HuH-7.5 (cell line): ENCODE measurements at regions not wholly inside any gene's neighbourhood (a gene's known extent, or its start where the extent isn't known, plus 50 kb on each side); places are given as distances from the start of the nearest gene placed in this dataset.
"Not testable (repeated sequence)": the region's sequence is repeated elsewhere in the genome, so short reads cannot be mapped to it uniquely, and the experiment has no call there.

Experiments used
- DNase-seq: peaks from one replicate; pipeline ENCODE4 v3.0.0; 2011; ENCODE audit warnings: low spot score

DNA sequence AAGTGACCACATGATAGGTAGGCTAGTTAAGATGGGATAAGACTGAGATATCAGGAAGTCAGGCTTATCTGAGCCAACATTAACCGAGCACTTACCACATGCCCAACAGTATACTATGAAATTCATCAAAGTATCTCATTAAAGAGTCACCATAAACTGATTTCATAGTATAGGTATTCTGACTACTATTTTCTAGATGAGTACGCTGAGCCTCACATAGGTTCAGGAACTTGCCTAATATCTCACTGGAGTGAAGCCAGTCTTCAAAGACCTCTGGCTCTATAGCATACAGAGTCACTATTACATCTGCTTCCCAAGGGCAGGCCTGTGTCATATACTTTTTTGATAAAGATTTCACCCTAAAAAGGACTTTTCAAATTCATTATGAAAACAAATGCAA, 115.6 kb upstream of the NGF start:
- DNase-seq: no peak

DNA sequence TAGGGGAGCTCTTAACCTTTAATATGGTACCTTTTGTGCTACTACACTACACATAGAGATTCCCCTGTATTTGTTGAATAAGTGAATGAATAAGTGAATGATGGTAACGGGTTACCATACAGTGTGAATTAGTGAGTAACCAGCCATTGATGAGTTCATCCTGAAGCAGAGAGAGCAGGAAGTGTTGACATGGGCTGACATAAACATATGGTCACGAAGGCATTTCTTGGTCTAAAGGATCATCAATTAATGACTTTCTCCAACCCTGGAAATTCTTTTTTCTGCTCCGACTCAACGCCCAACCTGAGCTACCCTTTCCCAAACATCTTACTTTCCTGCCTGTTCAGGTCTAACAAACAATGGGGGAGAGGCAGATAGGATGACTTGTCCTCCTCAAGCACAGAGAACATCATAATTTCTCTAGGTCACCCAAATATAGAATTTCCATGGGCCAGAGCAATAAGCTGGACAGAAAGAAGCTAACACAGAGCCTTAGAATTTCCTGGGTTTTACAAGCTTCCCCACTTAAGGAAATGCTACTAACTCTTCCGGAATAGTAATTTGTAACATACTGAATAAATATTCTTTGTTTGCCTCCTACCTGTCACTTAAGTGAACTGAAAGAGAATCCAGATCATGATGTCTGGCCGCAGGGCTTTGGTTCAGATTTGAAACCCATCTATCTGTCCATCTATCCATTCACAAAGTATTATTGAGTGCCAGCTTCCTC, 114.7 kb upstream of the NGF start:
- no peak for DNase-seq

DNA sequence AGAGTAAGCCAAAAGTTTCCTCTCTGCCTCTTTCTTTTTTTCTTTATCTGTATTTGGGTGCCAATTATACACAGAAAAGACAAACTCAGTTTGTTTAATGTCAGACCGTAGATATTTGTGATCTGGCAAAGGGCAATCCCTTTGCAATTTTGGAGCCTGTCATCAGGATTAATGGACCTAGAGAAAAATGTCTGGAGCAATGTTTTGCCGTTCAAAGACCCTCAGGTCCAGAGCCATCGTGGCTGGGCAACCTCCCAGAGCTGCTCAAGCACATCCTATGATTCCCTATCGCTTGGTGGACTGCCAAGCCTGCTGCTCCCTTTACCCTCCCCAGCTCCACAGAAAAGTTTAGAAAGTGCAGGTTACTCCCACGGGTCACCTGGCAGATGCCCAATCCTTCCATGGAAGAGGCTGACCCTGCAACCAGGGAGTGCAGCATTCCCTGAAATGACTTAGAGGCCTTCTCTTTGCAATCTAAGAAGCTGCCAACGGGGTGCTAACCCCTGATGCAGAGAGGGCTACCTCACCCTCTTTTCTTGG, 112.5 kb upstream of the NGF start:
- DNase-seq: no peak

DNA sequence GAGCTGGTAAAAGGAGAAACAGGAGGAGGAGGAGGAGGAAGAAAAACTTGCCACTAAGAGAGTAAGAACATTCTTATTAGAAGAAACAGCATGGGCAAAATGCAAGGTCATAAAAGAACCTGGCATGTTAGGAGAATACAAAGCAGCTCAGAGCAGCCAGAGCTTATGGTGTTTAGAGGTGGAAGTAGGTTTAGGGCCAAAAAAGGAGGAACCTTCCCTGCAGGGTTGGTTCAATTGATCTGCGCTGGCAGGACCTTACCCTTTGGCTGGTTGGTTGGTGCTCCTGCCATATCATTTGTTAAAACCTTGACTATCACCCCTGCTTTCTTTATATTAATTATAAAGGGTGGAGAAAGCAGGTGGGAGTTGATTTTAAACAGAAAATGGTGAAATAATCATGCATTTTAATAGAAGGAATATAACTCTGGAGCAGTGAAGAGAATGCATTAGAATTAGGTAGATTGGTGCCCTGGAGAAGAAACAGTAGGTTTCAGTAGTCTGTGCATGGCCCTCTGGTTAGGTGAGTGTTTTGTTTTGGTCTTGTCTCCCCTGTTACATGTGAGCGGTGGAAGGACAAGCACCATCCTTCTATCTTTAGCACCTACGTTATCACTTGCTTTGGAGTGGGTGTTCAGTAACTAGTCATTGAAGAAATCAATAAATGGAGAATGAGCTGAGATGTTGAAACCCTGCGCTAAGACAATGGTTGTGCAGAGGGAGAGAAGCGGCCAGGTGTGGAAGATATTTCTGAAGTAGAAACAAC, 110.4 kb upstream of the NGF start:
- DNase-seq: no peak

DNA sequence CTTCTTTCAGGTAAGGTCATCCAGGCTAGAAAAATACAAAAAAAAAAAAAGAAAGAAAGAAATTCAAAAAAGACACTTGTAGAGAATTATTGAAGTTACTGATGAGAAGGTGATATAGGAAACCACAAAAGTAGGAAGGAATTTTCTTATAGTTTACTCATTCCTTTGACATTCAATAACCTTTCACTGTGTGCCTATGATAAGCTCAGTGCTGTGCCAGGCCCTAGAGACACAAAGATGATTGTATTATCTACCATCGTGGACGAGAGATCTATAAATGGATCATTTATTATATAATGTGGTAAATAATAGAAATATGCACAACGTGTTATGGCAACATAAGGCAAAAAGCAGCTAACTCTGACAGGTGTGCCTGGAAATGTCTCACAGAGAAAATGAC, 109.6 kb upstream of the NGF start:
- no peak for DNase-seq

DNA sequence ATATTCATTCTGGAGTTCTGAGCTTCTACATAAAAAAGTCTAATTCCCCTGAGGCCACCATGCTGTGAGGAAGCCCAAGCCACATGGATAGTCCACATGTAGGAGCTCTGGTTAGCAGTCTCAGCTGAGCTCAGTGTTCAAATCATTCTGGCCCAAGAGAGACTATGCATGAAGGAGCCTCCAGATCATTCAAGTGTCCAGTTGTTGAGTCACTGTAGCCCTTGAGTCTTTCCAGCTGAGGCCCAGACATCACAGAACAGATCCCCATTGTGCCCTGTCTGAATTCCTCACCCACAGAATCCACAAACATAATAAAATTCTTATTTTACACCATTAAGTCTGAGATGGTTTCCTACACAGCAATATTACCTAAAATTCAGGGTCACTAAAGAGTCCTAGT, 107.0 kb upstream of the NGF start:
- DNase-seq: no peak

DNA sequence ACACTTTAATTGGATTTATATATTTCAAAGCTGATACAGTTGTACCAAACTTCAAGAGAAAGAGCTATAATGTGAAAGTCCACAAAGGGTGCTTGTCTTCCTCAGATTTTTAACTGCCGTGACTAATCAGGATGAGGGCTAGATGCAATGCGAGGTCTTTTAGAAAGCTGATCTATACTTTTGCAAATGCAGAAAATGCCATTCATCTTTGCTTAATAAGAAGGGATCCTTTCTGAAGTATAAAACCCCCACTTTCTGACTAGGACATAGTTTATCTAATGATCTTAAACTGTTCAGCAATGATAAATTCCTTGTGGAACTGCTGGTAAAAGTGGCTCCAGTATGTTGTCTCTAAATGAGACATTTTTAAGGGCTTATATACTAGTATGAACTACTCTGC, 102.7 kb upstream of the NGF start:
- DNase-seq: no peak

DNA sequence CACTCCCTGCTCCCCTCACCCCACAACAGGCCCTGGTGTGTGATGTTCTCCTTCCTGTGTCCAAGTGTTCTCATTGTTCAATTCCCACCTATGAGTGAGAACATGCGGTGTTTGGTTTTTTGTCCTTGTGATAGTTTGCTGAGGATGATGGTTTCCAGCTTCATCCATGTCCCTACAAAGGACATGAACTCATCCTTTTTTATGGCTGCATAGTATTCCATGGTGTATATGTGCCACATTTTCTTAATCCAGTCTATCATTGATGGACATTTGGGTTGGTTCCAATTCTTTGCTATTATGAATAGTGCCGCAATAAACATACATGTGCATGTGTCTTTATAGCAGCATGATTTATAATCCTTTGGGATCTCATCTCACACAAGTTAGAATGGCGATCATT, 101.5 kb upstream of the NGF start:
- DNase-seq: not testable (repeated sequence)

DNA sequence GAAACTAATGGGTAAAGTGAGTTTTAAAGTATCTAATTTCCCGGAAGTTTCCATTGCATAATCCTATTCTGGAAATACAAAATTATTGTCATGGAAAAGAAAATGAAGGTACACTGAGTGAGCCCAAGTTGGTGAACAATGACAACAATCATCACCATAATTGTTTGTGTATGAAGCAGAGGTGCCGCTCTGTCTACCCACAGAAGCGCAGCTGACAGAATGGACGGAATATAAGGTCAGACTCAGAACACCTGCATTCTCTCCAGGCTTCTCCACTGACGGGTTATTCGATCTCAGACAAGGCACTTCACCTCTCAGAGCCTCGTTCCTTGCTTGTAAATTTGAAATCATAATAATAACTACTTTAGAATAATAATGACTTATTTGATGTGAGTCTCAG, 99.1 kb upstream of the NGF start:
- no peak for DNase-seq

DNA sequence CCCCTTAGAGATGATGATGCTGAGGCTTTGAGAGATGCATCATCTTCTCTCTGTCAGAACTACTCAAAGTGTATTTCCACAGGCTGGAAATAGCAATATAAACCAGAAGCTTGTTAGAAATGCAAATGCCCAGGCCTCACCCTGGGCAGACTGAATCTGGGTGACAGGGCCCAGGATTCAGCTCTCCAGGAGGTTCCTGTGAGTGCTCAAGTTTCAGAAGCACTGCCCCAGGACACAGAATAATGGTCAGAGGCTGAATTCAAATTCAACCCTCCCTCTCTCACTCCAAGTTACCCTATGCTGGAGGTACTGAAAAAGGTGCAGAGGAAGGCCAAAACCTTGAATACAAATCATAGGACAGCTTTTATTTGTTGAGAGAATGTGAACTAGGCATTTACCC, 98.5 kb upstream of the NGF start:
- DNase-seq: no peak

DNA sequence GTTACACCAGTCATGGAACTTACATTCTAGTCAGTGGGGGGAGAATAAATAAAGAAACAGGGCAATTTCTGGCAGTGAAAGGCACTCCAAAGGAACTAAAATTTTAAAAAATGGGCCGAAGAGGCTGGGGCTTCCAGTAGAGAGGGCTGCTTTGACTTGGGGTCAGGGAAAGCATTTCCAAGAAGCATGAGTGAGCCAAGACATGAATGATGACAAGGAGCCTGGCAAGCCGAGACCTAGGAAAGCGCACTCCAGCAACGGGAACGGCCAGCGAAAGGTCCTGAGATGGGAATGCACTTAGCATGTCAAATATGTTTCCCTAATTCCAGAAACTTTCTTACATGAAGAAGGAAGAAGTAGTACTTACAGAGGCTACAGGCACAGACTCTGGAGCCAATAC, 95.4 kb upstream of the NGF start:
- DNase-seq: no peak

DNA sequence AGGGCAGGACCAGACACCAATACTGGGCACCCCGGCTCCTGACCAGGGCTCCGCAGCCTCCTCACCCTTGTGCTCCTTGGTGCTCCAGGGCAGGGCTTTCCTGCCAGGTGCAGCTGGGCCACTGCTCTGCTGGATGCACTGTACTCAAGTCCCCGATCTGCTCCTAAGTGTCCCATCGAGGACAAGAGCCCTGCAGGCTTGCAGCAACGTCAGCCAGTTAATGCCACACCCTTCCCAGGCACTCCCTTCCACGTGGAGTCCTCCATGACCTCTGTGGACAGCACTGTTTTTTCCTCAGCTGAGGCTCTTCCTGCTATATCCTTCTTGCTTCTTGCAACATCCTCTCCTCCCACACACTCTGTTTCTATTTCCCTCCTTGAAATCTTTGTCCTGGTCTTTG, 94.0 kb upstream of the NGF start:
- DNase-seq: no peak

DNA sequence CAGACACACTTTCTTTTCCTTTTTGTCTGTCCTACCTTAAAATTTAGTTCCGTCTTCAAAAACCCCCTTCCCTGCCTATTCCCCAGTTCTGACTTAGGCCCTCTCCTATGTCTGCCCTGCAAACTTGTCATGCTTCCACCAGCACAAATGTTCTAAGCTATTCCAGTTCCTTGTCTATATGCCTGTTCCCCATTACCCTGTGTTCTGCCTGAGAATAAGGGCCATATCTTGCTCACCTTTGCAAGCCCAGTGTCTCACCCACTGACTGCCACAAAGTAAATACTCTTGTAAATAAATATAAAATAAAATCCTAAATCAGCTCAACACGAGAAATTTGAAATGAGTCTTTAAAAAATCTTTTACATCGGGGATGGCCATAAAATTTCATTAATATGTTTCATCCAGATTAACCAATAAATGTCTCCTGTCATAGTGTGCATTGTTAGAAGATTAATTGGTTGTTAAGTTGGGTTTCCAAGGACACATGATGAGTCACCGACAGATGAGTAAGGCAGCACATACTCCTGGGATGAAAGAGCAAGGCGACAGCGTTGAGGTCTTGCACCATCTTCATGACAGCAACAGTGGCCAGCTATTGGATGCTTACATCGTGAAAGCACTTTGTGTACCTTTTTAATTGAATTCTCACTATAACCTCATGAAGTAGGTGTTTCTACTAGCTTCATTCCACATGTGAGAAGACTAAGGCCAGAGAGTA, 92.6 kb upstream of the NGF start:
- no peak for DNase-seq

DNA sequence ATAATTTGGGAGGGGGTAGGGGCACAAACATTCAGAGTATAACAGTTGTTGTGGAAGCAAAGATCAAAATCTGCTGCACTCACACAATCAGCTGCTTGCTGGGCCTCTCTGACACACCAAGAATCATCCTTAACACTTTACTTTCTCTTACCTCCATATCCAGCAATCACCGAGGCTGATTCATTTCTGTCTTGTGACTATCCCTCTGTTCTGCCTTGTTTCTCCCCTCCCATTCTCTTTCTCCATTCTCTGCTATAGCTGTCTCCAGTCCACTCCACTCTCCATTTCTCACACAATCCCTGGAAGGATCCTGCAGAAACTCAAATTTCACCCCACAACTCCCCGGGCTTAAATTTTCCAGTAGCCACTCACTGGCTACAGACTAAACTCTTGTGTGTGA, 91.8 kb upstream of the NGF start:
- no peak for DNase-seq

DNA sequence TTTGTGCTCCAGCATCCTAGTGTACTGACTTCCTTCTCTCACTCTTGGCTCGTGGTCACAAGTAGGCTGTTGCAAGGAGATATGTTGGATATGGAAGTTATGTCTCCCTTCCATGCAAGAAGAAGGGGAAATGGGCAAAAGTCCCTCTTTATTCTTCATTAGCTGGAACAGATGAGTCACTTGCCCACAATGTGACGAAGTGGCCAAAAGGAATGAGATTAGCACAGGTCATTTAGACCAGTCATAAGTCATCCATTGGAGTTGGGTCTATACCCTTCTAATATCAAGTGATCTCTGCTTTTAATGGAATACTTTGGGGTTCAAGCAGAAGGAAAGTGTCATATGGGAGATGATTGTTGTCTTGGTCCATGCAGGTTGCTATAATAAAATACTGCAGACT, 91.2 kb upstream of the NGF start:
- no peak for DNase-seq

DNA sequence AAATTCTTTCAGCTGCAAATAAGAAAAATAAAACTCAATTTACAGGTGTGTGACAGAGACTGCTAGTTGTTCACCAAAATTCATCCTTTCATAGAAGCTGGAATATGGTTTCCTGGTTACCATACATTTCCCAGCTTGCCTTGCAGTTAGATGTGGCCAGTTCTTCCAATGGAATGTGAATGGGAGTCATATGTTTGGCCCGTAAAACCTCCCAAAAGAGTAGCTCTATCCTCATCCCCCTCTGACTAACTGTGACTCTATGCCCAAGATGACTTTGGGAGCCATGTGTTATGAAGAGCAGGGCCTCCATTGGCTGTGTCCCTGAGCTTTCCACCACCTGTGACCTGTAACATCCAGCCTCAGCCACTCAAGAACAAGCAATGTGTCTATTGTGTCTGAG, 90.6 kb upstream of the NGF start:
- DNase-seq: no peak

DNA sequence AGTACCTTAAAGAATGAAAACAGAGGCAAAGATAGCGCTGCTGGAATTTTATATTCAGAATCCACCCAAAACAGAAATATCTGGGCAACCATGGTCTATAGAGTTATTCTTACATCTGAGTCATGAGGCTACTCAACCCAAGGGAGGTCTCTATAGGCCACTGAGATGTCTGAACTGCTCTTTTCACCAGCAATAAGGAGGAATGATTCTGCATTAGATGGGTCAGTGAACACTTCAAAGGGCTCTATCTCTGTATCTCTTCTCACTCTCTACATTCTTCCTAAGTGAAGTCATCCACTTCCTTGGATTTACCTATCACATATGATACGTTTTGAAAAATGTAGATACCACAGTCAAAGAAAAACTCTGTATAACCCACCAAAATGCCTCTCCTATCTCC, 90.2 kb upstream of the NGF start:
- no peak for DNase-seq

DNA sequence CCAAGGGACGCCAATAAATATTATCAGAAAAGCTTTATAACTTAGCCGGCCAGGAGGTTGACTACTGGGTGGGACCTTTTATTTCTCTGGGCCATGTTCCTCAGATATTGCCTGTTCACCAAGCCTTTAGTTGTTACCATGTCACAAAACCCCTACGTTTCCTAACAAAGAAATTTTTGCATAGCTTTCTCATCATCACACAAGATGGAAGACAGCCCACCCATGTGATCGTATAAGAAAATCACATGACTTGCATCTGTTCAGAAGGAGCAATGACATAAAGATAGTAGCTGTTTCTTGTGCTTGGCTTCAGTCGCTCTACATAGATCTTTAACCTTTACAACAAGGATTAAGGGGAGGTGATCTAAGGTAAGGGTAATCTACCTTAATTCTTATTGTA, 88.9 kb upstream of the NGF start:
- DNase-seq: no peak

DNA sequence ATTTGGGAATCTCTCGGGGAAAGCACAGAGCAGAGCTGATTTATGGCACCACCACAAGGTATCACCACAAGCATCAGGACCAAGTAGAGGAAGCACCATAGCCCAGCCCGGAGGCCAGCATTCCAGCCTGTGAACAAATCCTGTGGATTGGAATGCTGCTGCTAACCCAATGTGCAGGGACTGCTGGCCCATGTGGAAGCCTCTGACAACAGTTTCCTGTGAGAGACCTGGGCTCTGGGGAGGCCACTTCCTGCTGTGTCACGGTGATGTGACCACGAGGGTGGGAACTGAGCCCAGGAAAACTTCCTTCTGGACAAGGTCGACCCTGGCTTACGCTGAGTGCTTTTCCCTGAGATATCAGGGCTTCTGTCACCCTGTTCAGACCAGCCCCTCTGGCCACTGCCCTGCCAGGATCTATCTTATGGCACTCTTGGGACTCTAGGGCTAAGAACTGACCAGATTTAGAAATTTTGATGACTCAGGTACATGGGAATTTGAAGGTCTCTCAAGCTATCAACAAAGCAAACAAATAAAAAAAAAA, 88.3 kb upstream of the NGF start:
- no peak for DNase-seq

DNA sequence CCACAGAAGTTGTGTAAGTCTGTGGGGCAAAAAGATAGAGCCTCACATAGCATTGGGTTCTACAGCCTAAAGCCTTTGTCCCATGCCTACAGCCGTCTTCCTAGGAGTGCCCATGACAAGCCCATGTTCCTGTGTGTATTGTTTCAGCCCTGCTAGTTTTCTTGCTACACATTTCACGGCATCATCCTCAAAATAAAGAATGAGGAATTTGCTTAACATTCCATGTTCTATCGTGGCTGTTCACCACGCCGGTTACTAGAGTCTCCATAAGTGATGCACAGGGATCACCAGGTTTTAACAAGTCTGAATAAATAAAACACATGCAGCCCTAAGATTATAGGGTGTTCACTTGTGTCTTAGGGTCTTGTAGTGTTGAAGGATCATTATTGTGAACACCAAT, 87.4 kb upstream of the NGF start:
- no peak for DNase-seq

DNA sequence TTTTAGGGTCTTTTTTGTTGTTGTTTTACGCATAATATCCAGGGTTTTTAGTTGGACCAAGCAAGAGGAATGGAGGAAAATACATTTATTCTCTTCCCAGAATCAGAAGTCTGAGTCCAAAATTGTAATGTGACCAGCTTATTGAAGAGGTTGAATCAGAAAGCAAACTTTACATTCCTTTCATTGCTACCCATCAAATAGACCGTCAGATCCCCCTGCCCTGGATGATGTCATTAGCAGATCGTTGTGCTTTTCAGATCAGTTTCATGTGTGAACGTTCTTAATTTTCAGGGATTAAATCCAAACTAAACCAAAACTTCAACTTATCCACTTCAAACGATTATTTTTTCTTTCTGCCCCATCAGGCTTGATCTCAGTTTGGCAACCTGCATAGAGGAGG, 85.7 kb upstream of the NGF start:
- DNase-seq: no peak

DNA sequence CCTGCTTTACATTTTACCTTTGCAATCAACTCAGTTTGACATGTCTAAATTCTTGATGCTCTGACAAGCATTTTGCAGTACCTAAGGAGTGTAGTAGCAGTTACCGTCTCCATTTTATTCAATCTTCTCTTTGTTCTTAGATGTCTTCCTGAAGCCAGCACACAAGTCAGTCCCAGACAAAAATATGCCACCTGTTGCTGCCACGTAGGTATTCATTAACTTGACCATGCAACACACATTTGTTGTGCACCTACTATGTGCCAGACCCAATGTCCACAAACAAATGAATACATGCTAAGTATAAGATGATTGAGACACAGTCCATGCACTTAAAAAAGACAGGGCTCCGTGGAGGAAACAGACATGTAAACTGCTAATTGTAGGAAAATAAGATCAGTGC, 81.5 kb upstream of the NGF start:
- DNase-seq: no peak

DNA sequence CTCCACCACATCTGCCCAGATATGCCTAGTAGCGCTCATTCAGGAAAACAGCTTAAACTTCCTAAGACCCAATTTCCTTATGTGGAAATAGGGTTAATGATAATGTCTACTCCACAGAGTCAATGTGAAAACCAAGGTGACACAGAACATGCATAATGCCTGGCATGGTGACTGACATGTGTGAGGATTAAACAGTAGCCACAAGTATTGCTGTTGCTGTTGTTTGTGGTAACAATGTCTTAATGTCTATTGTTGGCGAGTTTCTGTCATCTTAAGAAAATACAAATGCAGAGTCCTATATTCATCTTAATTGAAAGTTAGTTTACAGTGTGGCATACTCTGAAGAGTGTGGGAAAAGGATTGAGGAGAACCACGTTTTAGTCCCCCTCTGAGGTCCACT, 75.6 kb upstream of the NGF start:
- no peak for DNase-seq
